Stomach (tissue), 4 donors: ENCODE measurements at regions not wholly inside any gene's neighbourhood (a gene's known extent, or its start where the extent isn't known, plus 50 kb on each side); places are given as distances from the start of the nearest gene placed in this dataset.

Source experiments
- CTCF ChIP-seq, 7 experiments: fragments of 450-650 bp in 4 of 7; fragments of 200-600 bp in 3 of 7; sonication (generic) in 3 of 7; IDR thresholded peaks; one replicate each; pipeline ENCODE4 v1.5.1; 2016 to 2019; ENCODE audit warnings: antibody characterized with exemption in 7 of 7, control low read depth in 2 of 7, mild to moderate bottlenecking in 1 of 7
- EP300 ChIP-seq: sonication (generic); formaldehyde crosslinking; IDR thresholded peaks from one replicate; pipeline ENCODE4 v1.6.1; 2017; ENCODE audit warnings: antibody characterized with exemption
- POLR2A ChIP-seq, 4 donors: fragments of 450-650 bp; IDR thresholded peaks; one replicate each; pipeline ENCODE4 v1.6.1; 2016; ENCODE audit warnings: antibody characterized with exemption in 4 of 4, control low read depth in 2 of 4, mild to moderate bottlenecking in 1 of 4, moderate library complexity in 1 of 4
- POLR2AphosphoS5 ChIP-seq, 3 donors: sonication (generic); formaldehyde crosslinking; IDR thresholded peaks; one replicate each; pipeline ENCODE4 v1.6.1; 2016; ENCODE audit warnings: antibody characterized with exemption in 3 of 3

GRCh38 chr2:59920961-59921360 lies 632.5 kb downstream of the BCL11A start:
- TF ChIP-seq POLR2A (IDR thresholded peaks at IDR 0.05) (no peak), POLR2AphosphoS5 (IDR thresholded peaks at IDR 0.05) (no peak), CTCF (IDR thresholded peaks at IDR 0.05) (no peak), EP300 (no peak)
